ENCODE measurements at regions not wholly inside any gene's neighbourhood (a gene's known extent, or its start where the extent isn't known, plus 50 kb on each side); places are given as distances from the start of the nearest gene placed in this dataset.

- TF ChIP-seq CTCF (IDR thresholded peaks at IDR 0.05) (no peak), ETV6 (CRISPR knock-in tag; IDR thresholded peaks at IDR 0.05) (no peak), AFF4 (CRISPR knock-in tag; IDR thresholded peaks at IDR 0.05; ENCODE audit: borderline replicate concordance) (no peak), SMAD3 (CRISPR knock-in tag; IDR thresholded peaks at IDR 0.05; ENCODE audit: borderline replicate concordance) (no peak), PRRX2 (CRISPR knock-in tag; IDR thresholded peaks at IDR 0.05) (no peak), NFYB (CRISPR knock-in tag; conservative IDR thresholded peaks at IDR 0.05; ENCODE audit: low read depth) (no peak), MAX (CRISPR knock-in tag; IDR thresholded peaks at IDR 0.05) (no peak)
These were observed 179.0 kb downstream of the HAPSTR1 start for GRCh38 chr16:9270424-9270823.

Data from WTC11 (cell line).